Fibroblast of lung (primary cell): ENCODE measurements at regions not wholly inside any gene's neighbourhood (a gene's known extent, or its start where the extent isn't known, plus 50 kb on each side); places are given as distances from the start of the nearest gene placed in this dataset.

ENCODE experiments used
- DNase-seq, 2 donors: peaks; one replicate each; pipeline versions ENCODE4 v3.0.0 to v3.0.0-alpha.2; 2010; ENCODE audit warnings: low read depth in 2 of 2
- H2AFZ ChIP-seq: 2 replicates; pipeline ENCODE4 v1.5.1; 2012; ENCODE audit warnings: low read length, control low read depth, inconsistent platforms
- H3K27ac ChIP-seq: 2 replicates; pipeline ENCODE4 v1.5.1; 2011; ENCODE audit warnings: low read length, control low read depth; ENCODE audit not compliant: insufficient read depth
- H3K27me3 ChIP-seq: 2 replicates; pipeline ENCODE4 v1.5.1; 2011; ENCODE audit warnings: mild to moderate bottlenecking, low read length; ENCODE audit not compliant: control insufficient read depth, insufficient read depth
- H3K36me3 ChIP-seq: 2 replicates; pipeline ENCODE4 v1.5.1; 2011; ENCODE audit warnings: low read length; ENCODE audit not compliant: control insufficient read depth, insufficient read depth
- H3K4me1 ChIP-seq: 2 replicates; pipeline ENCODE4 v1.5.1; 2011; ENCODE audit warnings: low read length; ENCODE audit not compliant: control insufficient read depth, insufficient read depth; ENCODE audit errors: extremely low read depth
- H3K4me2 ChIP-seq: 2 replicates; pipeline ENCODE4 v1.5.1; 2011; ENCODE audit warnings: low read length, control low read depth; ENCODE audit not compliant: insufficient read depth; ENCODE audit errors: extremely low read depth
- H3K4me3 ChIP-seq, 4 experiments: fragments of 200-600 bp in 1 of 4; sonication (generic) in 1 of 4; replicated peaks in 1 of 4; 2 replicates each; pipeline ENCODE4 v1.5.1; 2011 to 2016; ENCODE audit warnings: low read length in 4 of 4, low read depth in 3 of 4, mild to moderate bottlenecking in 3 of 4, control low read depth in 2 of 4, inconsistent platforms in 1 of 4, mixed read lengths in 1 of 4; ENCODE audit not compliant: insufficient read depth in 1 of 4; ENCODE audit errors: control extremely low read depth in 1 of 4
- H3K79me2 ChIP-seq: 2 replicates; pipeline ENCODE4 v1.5.1; 2012; ENCODE audit warnings: mild to moderate bottlenecking, low read length, inconsistent platforms; ENCODE audit not compliant: control insufficient read depth, insufficient read depth
- H3K9ac ChIP-seq: 2 replicates; pipeline ENCODE4 v1.5.1; 2011; ENCODE audit warnings: mild to moderate bottlenecking, low read length, control low read depth; ENCODE audit not compliant: insufficient read depth
- H3K9me3 ChIP-seq: 2 replicates; pipeline ENCODE4 v1.5.1; 2012; ENCODE audit warnings: low read depth, low read length; ENCODE audit not compliant: control insufficient read depth, insufficient read depth
- H4K20me1 ChIP-seq: 2 replicates; pipeline ENCODE4 v1.5.1; 2011; ENCODE audit warnings: low read length; ENCODE audit not compliant: control insufficient read depth, insufficient read depth; ENCODE audit errors: extremely low read depth
- CTCF ChIP-seq, 2 donors: IDR thresholded peaks in 1 of 2; conservative IDR thresholded peaks in 1 of 2; 1 replicate in 1 of 2; 2 replicates in 1 of 2; pipeline ENCODE4 v1.5.1; 2011 to 2012; ENCODE audit warnings: low read length in 2 of 2, control low read depth in 1 of 2, inconsistent platforms in 1 of 2, low read depth in 1 of 2, mild to moderate bottlenecking in 1 of 2
- EZH2 ChIP-seq: IDR thresholded peaks from 2 replicates; pipeline ENCODE4 v1.5.1; 2012; ENCODE audit warnings: low read length, control low read depth, mild to moderate bottlenecking; ENCODE audit errors: missing control alignments

- Histone ChIP-seq H3K9ac (no peak overlapping the region), H3K27ac (no peak overlapping the region), H3K4me2 (no peak overlapping the region), H3K36me3 (no peaks in the 10 kb centered on the region), H4K20me1 (no peaks in the 10 kb centered on the region), H3K79me2 (no peaks in the 10 kb centered on the region), H2AFZ (no peak overlapping the region), H3K4me1 (no peaks in the 10 kb centered on the region), H3K27me3 (no peaks in the 10 kb centered on the region), H3K9me3 (no peaks in the 10 kb centered on the region), H3K4me3 (no peak overlapping the region)
- no peak for TF ChIP-seq CTCF (conservative IDR thresholded peaks at IDR 0.05 in 1 of 2, IDR thresholded peaks at IDR 0.05 in 1 of 2; ENCODE audit: low read depth in 1 of 2, low read length in 2 of 2)
- TF ChIP-seq EZH2 = no peak
- no peak for DNase-seq
Observed at GRCh38 chr12:13288937-13289652, 92.6 kb downstream of the EMP1 start.

- Histone ChIP-seq H4K20me1 (no peaks in the 10 kb centered on the region), H3K79me2 (no peaks in the 10 kb centered on the region), H2AFZ (no peak overlapping the region), H3K9ac (no peak overlapping the region), H3K4me2 (no peak overlapping the region), H3K27me3 (no peaks in the 10 kb centered on the region), H3K36me3 (no peaks in the 10 kb centered on the region), H3K9me3 (no peaks in the 10 kb centered on the region), H3K4me3 (no peak overlapping the region), H3K27ac (no peak overlapping the region), H3K4me1 (no peaks in the 10 kb centered on the region)
- DNase-seq = peak; percentile 8 to 33
- TF ChIP-seq CTCF (conservative IDR thresholded peaks at IDR 0.05 in 1 of 2, IDR thresholded peaks at IDR 0.05 in 1 of 2; ENCODE audit: low read depth in 1 of 2, low read length in 2 of 2) = no peak
- no peak for TF ChIP-seq EZH2
Observed at GRCh38 chr12:13288501-13288900, 92.0 kb downstream of the EMP1 start.

- Histone ChIP-seq H3K27ac (no peak overlapping the region), H4K20me1 (no peaks in the 10 kb centered on the region), H3K79me2 (no peaks in the 10 kb centered on the region), H3K4me2 (no peak overlapping the region), H3K9ac (no peak overlapping the region), H3K4me3 (no peak overlapping the region), H3K36me3 (no peaks in the 10 kb centered on the region), H3K4me1 (no peaks in the 10 kb centered on the region), H2AFZ (no peak overlapping the region), H3K27me3 (peaks cover 16% of the 10 kb centered on the region), H3K9me3 (no peaks in the 10 kb centered on the region)
- DNase-seq = no peak
- TF ChIP-seq CTCF (conservative IDR thresholded peaks at IDR 0.05 in 1 of 2, IDR thresholded peaks at IDR 0.05 in 1 of 2; ENCODE audit: low read depth in 1 of 2, low read length in 2 of 2) (no peak), EZH2 (no peak)
Observed at GRCh38 chr12:13283867-13284266, 87.3 kb downstream of the EMP1 start.
